ENCODE measurements at regions not wholly inside any gene's neighbourhood (a gene's known extent, or its start where the extent isn't known, plus 50 kb on each side); places are given as distances from the start of the nearest gene placed in this dataset.

GRCh38 chr6:163671791-163672190, 257.3 kb downstream of the QKI start:
- no peak overlapping the region for H3K27ac Mint-ChIP-seq
- H3K4me1 Mint-ChIP-seq, result peaks cover 7% of the 10 kb centered on the region
- H3K36me3 Mint-ChIP-seq, result no peaks in the 10 kb centered on the region
- no peak overlapping the region for H3K4me3 Mint-ChIP-seq
- H3K27me3 Mint-ChIP-seq, result peaks cover 8% of the 10 kb centered on the region
- no peak for DNase-seq
- H3K9me3 Mint-ChIP-seq, result no peaks in the 10 kb centered on the region
- CTCF ChIA-PET, result no interaction called here

DNA sequence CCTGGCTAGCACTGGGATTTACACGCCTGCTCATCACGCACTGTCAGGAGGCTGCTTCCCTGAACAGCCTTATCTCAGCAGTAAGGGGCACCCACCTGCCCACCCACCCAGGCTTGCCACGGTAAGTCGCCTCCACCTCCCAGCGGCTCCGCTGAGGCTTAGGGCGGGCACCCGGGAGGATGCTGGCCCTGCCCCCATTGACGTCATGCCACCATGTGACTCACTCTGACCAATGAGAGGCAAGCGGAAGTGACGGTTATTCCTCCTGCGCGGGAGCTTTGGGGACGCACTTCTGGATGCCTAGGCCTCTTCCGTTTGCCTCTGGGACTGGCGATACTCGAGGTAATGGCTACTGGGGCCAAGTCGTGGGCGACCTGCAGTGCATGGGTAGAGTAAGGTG, 256.8 kb downstream of the QKI start:
- no peaks in the 10 kb centered on the region for H3K36me3 Mint-ChIP-seq
- no peak overlapping the region for H3K4me3 Mint-ChIP-seq
- DNase-seq, result no peak
- CTCF ChIA-PET, result no interaction called here
- H3K4me1 Mint-ChIP-seq, result peaks cover 7% of the 10 kb centered on the region
- peaks cover 8% of the 10 kb centered on the region for H3K27me3 Mint-ChIP-seq
- H3K27ac Mint-ChIP-seq, result no peak overlapping the region
- H3K9me3 Mint-ChIP-seq, result no peaks in the 10 kb centered on the region

DNA sequence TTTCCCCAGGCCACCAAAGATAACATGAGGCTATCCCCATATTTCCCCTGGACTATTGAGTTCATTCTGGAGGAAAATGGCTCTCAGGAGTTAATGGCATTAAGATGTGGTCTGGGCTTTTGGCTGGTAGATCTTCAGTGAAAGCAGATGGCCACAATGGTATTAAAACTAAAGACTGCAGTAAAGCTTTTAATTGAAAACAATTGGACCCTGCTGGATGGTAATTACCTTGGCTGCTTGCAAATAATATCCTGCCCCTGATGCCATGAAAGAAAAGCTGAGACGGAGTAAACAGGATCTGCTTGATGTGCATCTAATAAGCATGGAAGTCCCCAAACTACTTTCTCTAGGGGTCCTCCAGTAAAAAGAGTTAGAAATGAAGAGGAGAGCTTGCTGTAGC, 255.8 kb downstream of the QKI start:
- no peak for DNase-seq
- Mint-ChIP-seq H3K4me3 (no peak overlapping the region), H3K36me3 (no peaks in the 10 kb centered on the region), H3K27me3 (peaks cover 6% of the 10 kb centered on the region), H3K9me3 (no peaks in the 10 kb centered on the region), H3K27ac (no peak overlapping the region), H3K4me1 (peaks cover 7% of the 10 kb centered on the region)
- CTCF ChIA-PET, result no interaction called here

DNA sequence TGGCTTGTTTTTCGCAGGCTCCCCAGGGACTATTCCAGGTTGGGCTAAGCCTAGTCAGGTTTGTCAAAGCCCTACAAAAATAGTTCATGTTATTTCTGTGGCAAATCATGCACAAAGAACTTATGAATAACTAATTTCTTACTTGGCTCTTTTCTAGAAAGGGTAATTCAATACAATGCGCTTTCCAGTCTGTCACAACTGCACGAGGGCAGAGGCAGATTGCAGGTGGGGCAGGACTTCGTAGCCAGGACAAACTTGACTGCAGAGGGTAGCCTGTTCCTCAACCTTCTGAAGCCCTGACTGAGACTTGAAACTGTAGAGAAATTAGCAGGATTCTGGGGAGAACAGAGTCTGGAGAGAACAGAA, 253.5 kb downstream of the QKI start:
- CTCF ChIA-PET, result no interaction called here
- no peaks in the 10 kb centered on the region for H3K9me3 Mint-ChIP-seq
- DNase-seq, result no peak
- no peak overlapping the region for H3K27ac Mint-ChIP-seq
- H3K27me3 Mint-ChIP-seq, result no peaks in the 10 kb centered on the region
- no peak overlapping the region for H3K4me3 Mint-ChIP-seq
- H3K36me3 Mint-ChIP-seq, result no peaks in the 10 kb centered on the region
- H3K4me1 Mint-ChIP-seq, result peaks cover 7% of the 10 kb centered on the region

- CTCF ChIA-PET, result no interaction called here
- H3K9me3 Mint-ChIP-seq, result no peaks in the 10 kb centered on the region
- no peak overlapping the region for H3K4me3 Mint-ChIP-seq
- H3K27ac Mint-ChIP-seq, result no peak overlapping the region
- DNase-seq, result no peak
- H3K36me3 Mint-ChIP-seq, result no peaks in the 10 kb centered on the region
- peaks cover 7% of the 10 kb centered on the region for H3K4me1 Mint-ChIP-seq
- no peaks in the 10 kb centered on the region for H3K27me3 Mint-ChIP-seq
These were observed 253.0 kb downstream of the QKI start for GRCh38 chr6:163667372-163668060.

DNA sequence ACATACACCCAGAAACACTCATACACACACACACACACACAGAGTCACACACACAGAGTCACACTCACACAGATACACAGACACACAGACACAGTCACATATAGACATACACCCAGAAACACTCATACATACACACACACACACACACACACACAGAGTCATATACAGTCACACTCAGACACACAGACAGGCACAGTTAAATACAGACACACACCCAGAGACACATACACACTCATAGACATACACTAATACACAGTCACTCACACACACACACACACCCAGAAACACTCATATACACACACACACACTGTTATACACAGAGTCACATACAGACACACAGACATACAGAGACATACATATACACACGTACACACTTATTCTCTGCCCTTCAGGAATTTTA, 250.9 kb downstream of the QKI start:
- Mint-ChIP-seq H3K27me3 (peaks cover 8% of the 10 kb centered on the region), H3K9me3 (no peaks in the 10 kb centered on the region), H3K4me1 (peaks cover 9% of the 10 kb centered on the region), H3K36me3 (no peaks in the 10 kb centered on the region), H3K4me3 (no peak overlapping the region), H3K27ac (no peak overlapping the region)
- DNase-seq, result no peak
- CTCF ChIA-PET, result no interaction called here

GRCh38 chr6:163663575-163663974, 249.1 kb downstream of the QKI start:
- peaks cover 9% of the 10 kb centered on the region for H3K4me1 Mint-ChIP-seq
- DNase-seq, result no peak
- no peaks in the 10 kb centered on the region for H3K9me3 Mint-ChIP-seq
- CTCF ChIA-PET, result no interaction called here
- no peak overlapping the region for H3K4me3 Mint-ChIP-seq
- H3K27ac Mint-ChIP-seq, result no peak overlapping the region
- peaks cover 11% of the 10 kb centered on the region for H3K27me3 Mint-ChIP-seq
- H3K36me3 Mint-ChIP-seq, result no peaks in the 10 kb centered on the region

GRCh38 chr6:163662604-163663225, 248.2 kb downstream of the QKI start:
- CTCF ChIA-PET, result no interaction called here
- no peak for DNase-seq
- Mint-ChIP-seq H3K4me3 (no peak overlapping the region), H3K27ac (no peak overlapping the region), H3K36me3 (no peaks in the 10 kb centered on the region), H3K27me3 (peaks cover 16% of the 10 kb centered on the region), H3K4me1 (peaks cover 6% of the 10 kb centered on the region), H3K9me3 (no peaks in the 10 kb centered on the region)

GRCh38 chr6:163661272-163661671, 246.8 kb downstream of the QKI start:
- Mint-ChIP-seq H3K9me3 (no peaks in the 10 kb centered on the region), H3K4me1 (peaks cover 2% of the 10 kb centered on the region), H3K27me3 (peaks cover 21% of the 10 kb centered on the region), H3K4me3 (no peak overlapping the region), H3K36me3 (no peaks in the 10 kb centered on the region), H3K27ac (no peak overlapping the region)
- no peak for DNase-seq
- CTCF ChIA-PET, result interaction anchor here (1.4 kb wide), 1 partner anchor 10 kb away, joined by 3 read pairs; no protein-coding TSS in a partner anchor

- CTCF ChIA-PET, result no interaction called here
- H3K36me3 Mint-ChIP-seq, result no peaks in the 10 kb centered on the region
- H3K27me3 Mint-ChIP-seq, result peaks cover 21% of the 10 kb centered on the region
- H3K27ac Mint-ChIP-seq, result no peak overlapping the region
- no peak for DNase-seq
- no peak overlapping the region for H3K4me3 Mint-ChIP-seq
- no peaks in the 10 kb centered on the region for H3K9me3 Mint-ChIP-seq
- H3K4me1 Mint-ChIP-seq, result peaks cover 2% of the 10 kb centered on the region
These were observed 245.3 kb downstream of the QKI start for GRCh38 chr6:163659803-163660202.

- H3K9me3 Mint-ChIP-seq, result no peaks in the 10 kb centered on the region
- CTCF ChIA-PET, result no interaction called here
- DNase-seq, result no peak
- H3K4me1 Mint-ChIP-seq, result no peaks in the 10 kb centered on the region
- H3K27ac Mint-ChIP-seq, result no peak overlapping the region
- no peaks in the 10 kb centered on the region for H3K36me3 Mint-ChIP-seq
- peaks cover 13% of the 10 kb centered on the region for H3K27me3 Mint-ChIP-seq
- no peak overlapping the region for H3K4me3 Mint-ChIP-seq
These were observed 241.0 kb downstream of the QKI start for GRCh38 chr6:163655217-163656121.

DNA sequence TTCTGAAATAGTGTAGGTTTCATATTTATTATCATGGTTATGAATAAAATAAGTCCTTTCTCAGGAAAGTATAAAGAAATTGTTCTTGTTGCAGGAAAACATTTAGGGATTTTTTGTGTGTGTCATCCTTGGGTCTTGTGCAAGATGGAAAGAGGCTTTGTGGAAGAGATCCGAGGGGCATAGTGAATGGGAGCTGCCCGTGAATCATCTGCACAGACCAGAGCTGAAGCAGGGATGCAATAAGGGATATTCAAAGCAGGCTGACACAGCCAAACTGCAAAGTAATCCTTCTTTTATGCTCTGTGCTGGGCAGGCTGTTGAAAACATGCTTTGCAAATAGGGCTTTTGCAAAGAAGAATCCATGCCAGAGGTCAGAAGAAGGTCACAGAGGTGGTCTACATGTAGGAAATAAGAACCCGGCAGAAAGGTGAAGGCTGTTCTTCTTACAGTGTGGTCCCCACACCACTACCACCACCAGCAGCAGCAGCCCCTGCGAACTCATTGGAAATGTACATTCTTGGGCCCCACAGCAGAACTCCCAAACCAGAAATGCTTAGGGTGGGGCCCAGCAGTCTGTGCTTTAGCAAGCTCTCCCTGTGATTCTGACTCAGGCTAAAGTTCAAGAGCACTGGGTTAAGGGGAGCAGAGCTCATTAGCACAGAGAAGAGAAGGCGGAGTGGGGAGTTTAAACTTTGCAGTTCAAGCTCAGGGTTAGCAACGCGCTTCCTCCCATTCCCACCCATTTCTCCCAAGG, 237.6 kb downstream of the QKI start:
- Mint-ChIP-seq H3K36me3 (no peaks in the 10 kb centered on the region), H3K9me3 (no peaks in the 10 kb centered on the region), H3K27ac (no peak overlapping the region), H3K4me1 (no peaks in the 10 kb centered on the region), H3K4me3 (no peak overlapping the region), H3K27me3 (peaks cover under 1% of the 10 kb centered on the region)
- CTCF ChIA-PET, result interaction anchor here (0.7 kb wide), 1 partner anchor 402 kb away, joined by 4 read pairs; no protein-coding TSS in a partner anchor
- no peak for DNase-seq

- Mint-ChIP-seq H3K4me1 (no peaks in the 10 kb centered on the region), H3K27me3 (no peaks in the 10 kb centered on the region), H3K27ac (no peak overlapping the region), H3K36me3 (no peaks in the 10 kb centered on the region), H3K4me3 (no peak overlapping the region), H3K9me3 (no peaks in the 10 kb centered on the region)
- CTCF ChIA-PET, result interaction anchor here (0.7 kb wide), 1 partner anchor 10 kb away, joined by 3 read pairs; no protein-coding TSS in a partner anchor
- no peak for DNase-seq
These were observed 236.9 kb downstream of the QKI start for GRCh38 chr6:163651426-163651825.

DNA sequence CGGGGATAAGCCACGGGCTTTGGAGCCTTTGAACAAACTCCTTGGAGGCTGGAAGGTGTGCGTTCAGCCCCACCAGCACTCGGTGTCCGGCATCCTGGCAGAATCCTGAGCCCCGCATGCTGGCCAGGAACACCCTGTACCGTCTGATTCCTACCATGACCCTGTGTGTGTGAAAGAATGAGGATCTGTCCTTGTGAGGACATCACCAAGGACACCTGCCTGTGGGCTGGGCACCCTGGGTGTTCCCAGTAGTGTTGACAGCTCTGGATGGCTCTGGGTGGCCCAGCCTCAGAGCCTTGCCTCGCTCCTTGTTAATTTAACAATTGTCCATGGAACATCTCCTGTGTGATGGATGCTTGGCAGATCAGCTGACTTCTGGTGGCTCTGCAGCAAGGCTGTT, 234.3 kb downstream of the QKI start:
- DNase-seq, result no peak
- Mint-ChIP-seq H3K27me3 (no peaks in the 10 kb centered on the region), H3K9me3 (no peaks in the 10 kb centered on the region), H3K4me1 (no peaks in the 10 kb centered on the region), H3K36me3 (no peaks in the 10 kb centered on the region), H3K27ac (peak overlapping the region; percentile 12), H3K4me3 (no peak overlapping the region)
- CTCF ChIA-PET, result no interaction called here

Measured in activated naive CD4-positive, alpha-beta T cell treated with anti-CD3 and anti-CD28 coated beads, Interleukin-2, amount 10 ng/mL, durations not matched to agents 7 days and 5 days (primary cell).